ENCODE measurements at regions not wholly inside any gene's neighbourhood (a gene's known extent, or its start where the extent isn't known, plus 50 kb on each side); places are given as distances from the start of the nearest gene placed in this dataset.

DNA sequence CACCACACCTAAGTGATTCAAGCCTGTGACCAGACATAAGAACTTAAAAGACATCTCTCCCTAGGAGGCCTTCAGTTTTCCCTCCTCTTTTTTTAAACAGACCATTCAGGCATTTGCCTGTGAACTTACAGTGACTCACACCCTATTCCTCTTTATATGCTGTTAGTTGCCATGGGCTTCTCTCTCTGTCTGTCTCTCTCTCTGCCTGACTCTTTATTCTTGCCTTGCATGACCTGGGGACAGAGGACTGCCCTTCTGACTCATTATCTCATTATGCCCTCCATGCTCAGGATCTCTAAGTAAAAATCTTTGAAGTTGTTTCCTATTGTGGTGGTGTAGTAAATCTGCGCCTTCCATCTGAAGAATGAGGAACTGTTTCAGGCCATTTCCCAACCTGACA, 442.2 kb upstream of the MAN1A1 start:
- TF ChIP-seq, protein P1, sequence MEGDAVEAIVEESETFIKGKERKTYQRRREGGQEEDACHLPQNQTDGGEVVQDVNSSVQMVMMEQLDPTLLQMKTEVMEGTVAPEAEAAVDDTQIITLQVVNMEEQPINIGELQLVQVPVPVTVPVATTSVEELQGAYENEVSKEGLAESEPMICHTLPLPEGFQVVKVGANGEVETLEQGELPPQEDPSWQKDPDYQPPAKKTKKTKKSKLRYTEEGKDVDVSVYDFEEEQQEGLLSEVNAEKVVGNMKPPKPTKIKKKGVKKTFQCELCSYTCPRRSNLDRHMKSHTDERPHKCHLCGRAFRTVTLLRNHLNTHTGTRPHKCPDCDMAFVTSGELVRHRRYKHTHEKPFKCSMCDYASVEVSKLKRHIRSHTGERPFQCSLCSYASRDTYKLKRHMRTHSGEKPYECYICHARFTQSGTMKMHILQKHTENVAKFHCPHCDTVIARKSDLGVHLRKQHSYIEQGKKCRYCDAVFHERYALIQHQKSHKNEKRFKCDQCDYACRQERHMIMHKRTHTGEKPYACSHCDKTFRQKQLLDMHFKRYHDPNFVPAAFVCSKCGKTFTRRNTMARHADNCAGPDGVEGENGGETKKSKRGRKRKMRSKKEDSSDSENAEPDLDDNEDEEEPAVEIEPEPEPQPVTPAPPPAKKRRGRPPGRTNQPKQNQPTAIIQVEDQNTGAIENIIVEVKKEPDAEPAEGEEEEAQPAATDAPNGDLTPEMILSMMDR (IDR thresholded peaks at IDR 0.05; ENCODE audit: low read depth, low read length, missing control alignments): no peak
- H3K4me3 ChIP-seq (replicated peaks; ENCODE audit: low read depth, low read length): no peak overlapping the region
- DNase-seq (ENCODE audit: extremely low read depth, low read depth): no peak

DNA sequence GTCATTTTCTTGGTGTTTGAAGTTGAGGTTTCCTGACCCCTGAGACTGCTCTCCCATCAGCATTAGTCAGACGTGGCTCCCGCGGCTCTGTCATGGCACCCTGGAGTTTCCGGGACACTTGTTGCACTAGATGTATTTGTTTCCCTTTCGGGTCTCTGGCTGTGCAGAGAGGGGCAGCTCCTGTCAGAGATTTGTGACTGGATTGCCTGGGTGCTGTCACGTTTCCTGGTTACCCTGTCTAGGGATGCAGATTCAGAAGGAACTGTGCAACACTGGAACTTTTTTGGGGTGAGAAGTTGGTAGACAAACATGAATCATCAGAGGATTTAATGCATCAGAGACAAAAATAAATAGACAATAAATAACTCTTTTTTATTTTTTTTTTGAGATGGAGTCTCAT, 431.8 kb upstream of the MAN1A1 start:
- TF ChIP-seq, protein P1 (IDR thresholded peaks at IDR 0.05; ENCODE audit: low read depth, low read length, missing control alignments): no peak
- H3K4me3 ChIP-seq (replicated peaks; ENCODE audit: low read depth, low read length): no peak overlapping the region
- no peak for DNase-seq (ENCODE audit: extremely low read depth, low read depth)

DNA sequence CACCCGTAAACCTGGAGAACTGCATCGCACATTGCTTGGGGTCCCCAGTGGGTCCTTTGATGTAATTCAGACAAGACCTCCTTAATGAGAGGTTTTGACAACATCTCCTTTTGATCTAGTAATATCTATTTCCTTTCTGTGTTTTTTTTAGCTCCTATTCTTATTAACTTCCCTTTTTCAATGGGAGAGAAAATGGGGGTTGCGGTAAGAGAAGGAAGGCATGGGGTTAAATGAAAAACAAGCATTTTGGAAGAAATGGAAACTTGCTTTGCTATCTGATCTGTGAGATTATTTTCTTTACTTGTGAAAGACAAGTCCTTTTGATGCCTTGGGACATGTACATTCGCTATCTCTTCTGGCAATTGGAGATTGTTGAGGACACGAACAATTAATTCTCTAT, 418.6 kb upstream of the MAN1A1 start:
- TF ChIP-seq, protein P1 (IDR thresholded peaks at IDR 0.05; ENCODE audit: low read depth, low read length, missing control alignments): no peak
- no peak for DNase-seq (ENCODE audit: extremely low read depth, low read depth)
- no peak overlapping the region for H3K4me3 ChIP-seq (replicated peaks; ENCODE audit: low read depth, low read length)

DNA sequence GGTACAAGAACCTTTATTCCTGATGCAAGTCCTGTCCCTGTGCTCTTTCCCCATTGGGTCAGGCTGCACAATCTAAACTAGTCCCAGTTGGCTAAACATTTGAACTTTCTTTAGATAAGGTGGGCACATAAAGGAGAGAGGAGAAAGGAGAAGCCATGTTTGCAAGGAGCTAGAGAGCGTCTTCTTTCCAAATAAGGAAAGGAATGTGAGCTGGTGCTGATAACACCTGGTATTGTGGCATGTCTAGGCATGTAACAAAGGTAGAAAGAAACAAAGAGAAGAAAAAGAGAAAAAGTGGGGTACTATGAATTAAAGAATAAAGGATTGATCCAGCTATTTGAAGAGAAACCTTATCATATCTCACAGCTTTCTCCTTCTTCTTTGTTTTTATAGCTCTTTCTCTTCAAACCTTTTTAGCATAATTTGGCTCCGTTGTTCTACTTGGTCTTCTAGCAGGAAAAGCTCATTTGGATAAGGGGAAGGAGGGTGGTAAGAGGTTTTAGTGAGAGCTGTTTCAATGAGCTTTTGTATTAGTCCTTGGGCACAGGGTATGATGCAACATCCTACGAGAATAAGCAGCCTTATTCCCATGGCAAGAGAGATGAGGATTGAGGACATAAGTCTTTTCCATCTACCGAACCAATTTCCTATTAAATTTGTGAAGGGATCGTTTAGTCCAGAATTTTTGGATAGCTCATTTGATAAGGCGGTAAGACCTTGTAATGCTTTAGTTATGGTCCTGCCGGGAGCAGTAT, 415.5 kb upstream of the MAN1A1 start:
- H3K4me3 ChIP-seq (replicated peaks; ENCODE audit: low read depth, low read length): no peak overlapping the region
- DNase-seq (ENCODE audit: extremely low read depth, low read depth): no peak
- TF ChIP-seq, protein P1 (IDR thresholded peaks at IDR 0.05; ENCODE audit: low read depth, low read length, missing control alignments): no peak

DNA sequence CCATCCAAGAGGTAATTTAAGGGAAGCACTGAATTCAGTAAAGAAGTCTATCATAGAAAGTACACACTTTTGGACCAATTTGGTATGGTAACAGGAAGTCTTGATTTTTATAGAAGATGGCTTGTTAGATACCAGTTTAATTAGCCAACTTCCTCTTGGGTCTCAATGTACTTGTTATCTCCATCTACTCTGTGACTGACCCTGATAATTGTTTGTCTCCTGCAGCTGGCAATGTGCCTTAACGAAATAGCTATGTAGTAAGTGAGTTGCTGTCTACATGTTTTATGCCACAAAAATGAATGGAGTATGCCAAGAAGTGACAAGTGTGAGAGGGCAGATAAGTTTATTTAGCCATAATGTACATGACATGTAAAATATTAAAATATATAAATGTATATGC, 410.5 kb upstream of the MAN1A1 start:
- TF ChIP-seq, protein P1 (IDR thresholded peaks at IDR 0.05; ENCODE audit: low read depth, low read length, missing control alignments): no peak
- H3K4me3 ChIP-seq (replicated peaks; ENCODE audit: low read depth, low read length): no peak overlapping the region
- DNase-seq (ENCODE audit: extremely low read depth, low read depth): no peak

DNA sequence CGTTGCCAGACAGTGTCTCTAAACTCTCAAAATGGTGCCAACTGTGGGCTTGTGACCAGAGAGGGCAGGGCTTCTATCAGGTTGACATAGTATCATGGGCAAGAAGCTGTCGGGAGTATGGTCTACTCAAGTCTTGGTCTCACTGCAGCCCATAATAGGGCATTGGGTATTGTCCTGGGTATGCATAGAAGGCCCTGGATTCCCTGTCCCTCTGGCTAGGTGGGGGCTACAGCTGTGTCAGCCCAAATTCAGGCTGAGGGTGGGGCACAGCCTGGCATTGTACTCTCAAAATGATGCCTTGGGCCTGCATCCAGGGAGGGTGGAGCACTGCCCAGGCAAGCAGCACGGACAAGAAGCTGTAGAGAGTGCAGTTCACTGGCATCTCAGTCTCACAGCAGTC, 408.8 kb upstream of the MAN1A1 start:
- no peak for DNase-seq (ENCODE audit: extremely low read depth, low read depth)
- TF ChIP-seq, protein P1 (IDR thresholded peaks at IDR 0.05; ENCODE audit: low read depth, low read length, missing control alignments): no peak
- H3K4me3 ChIP-seq (replicated peaks; ENCODE audit: low read depth, low read length): no peak overlapping the region

DNA sequence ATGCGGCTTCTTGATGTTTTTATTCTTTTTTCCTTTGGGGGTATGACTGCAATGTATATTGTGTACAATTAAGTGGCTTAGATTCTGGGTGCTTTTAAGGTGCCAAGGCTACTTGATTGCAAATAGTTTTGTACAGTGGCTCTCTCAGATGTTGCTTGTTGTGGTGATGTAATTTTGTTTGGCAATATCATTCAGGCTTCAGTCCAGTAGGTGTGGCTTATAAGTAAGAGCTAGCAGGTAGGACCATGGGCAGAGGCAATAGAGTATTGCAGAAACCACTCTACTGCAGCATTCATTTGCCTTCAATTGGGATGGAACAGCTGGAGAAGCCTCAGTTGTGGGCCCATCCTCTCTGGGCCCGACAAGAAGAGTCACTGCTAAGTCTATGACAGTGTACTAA, 407.9 kb upstream of the MAN1A1 start:
- DNase-seq (ENCODE audit: extremely low read depth, low read depth): no peak
- H3K4me3 ChIP-seq (replicated peaks; ENCODE audit: low read depth, low read length): no peak overlapping the region
- TF ChIP-seq, protein P1 (IDR thresholded peaks at IDR 0.05; ENCODE audit: low read depth, low read length, missing control alignments): no peak
